ENCODE measurements at regions not wholly inside any gene's neighbourhood (a gene's known extent, or its start where the extent isn't known, plus 50 kb on each side); places are given as distances from the start of the nearest gene placed in this dataset.

DNA sequence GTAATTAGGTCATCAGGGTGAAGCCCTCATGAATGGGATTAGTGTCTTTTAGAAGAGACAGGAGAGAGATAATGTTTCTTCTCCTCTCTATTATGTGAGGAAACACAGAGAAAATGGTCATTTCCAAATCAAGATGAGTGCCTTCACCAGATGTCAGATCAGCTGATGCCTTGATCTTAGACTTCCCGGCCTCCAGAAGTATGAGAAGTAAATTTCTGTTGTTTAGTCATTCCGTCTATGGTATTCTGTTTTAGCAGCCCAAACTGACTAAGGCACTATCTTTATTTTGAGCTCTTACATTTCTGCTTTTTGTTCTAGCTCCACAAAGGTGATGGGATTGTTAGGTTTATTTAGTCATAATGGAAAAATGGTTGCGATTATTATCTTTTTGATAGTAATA lies 273.2 kb upstream of the GADL1 start:
- TF ChIP-seq POLR2A (IDR thresholded peaks at IDR 0.05), result no peak
- TF ChIP-seq, protein P1, sequence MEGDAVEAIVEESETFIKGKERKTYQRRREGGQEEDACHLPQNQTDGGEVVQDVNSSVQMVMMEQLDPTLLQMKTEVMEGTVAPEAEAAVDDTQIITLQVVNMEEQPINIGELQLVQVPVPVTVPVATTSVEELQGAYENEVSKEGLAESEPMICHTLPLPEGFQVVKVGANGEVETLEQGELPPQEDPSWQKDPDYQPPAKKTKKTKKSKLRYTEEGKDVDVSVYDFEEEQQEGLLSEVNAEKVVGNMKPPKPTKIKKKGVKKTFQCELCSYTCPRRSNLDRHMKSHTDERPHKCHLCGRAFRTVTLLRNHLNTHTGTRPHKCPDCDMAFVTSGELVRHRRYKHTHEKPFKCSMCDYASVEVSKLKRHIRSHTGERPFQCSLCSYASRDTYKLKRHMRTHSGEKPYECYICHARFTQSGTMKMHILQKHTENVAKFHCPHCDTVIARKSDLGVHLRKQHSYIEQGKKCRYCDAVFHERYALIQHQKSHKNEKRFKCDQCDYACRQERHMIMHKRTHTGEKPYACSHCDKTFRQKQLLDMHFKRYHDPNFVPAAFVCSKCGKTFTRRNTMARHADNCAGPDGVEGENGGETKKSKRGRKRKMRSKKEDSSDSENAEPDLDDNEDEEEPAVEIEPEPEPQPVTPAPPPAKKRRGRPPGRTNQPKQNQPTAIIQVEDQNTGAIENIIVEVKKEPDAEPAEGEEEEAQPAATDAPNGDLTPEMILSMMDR (IDR thresholded peaks at IDR 0.05), result no peak

Measured in breast epithelium (tissue), 3 donors.